ENCODE measurements at regions not wholly inside any gene's neighbourhood (a gene's known extent, or its start where the extent isn't known, plus 50 kb on each side); places are given as distances from the start of the nearest gene placed in this dataset.

- H3K4me3 ChIP-seq (ENCODE audit: low read length), result no peak overlapping the region
These were observed 53.1 kb downstream of the CH25H start for GRCh38 chr10:89153971-89154370.

GRCh38 chr10:89153116-89153515 is 54.0 kb downstream of the CH25H start:
- Histone ChIP-seq H3K27me3 (ENCODE audit: control insufficient read depth, insufficient read depth, low read length) (peaks cover 4% of the 10 kb centered on the region), H3K9me3 (ENCODE audit: control insufficient read depth, low read length) (no peaks in the 10 kb centered on the region), H3K9ac (ENCODE audit: low read length) (no peak overlapping the region), H3K4me1 (ENCODE audit: control insufficient read depth, insufficient read depth, low read length) (no peaks in the 10 kb centered on the region), H3K4me3 (ENCODE audit: low read length) (no peak overlapping the region), H3K36me3 (ENCODE audit: control insufficient read depth, insufficient read depth, low read length) (no peaks in the 10 kb centered on the region)

More at GRCh38 chr10:89153971-89154370, 53.1 kb downstream of the CH25H start:
- Histone ChIP-seq H3K27me3 (ENCODE audit: control insufficient read depth, insufficient read depth, low read length) (peaks cover 4% of the 10 kb centered on the region), H3K4me1 (ENCODE audit: control insufficient read depth, insufficient read depth, low read length) (no peaks in the 10 kb centered on the region), H3K36me3 (ENCODE audit: control insufficient read depth, insufficient read depth, low read length) (no peaks in the 10 kb centered on the region), H3K9me3 (ENCODE audit: control insufficient read depth, low read length) (no peaks in the 10 kb centered on the region), H3K9ac (ENCODE audit: low read length) (no peak overlapping the region)

- Histone ChIP-seq H3K9me3 (ENCODE audit: control insufficient read depth, low read length) (no peaks in the 10 kb centered on the region), H3K4me1 (ENCODE audit: control insufficient read depth, insufficient read depth, low read length) (no peaks in the 10 kb centered on the region), H3K27me3 (ENCODE audit: control insufficient read depth, insufficient read depth, low read length) (peaks cover 4% of the 10 kb centered on the region), H3K4me3 (ENCODE audit: low read length) (no peak overlapping the region), H3K9ac (ENCODE audit: low read length) (no peak overlapping the region), H3K36me3 (ENCODE audit: control insufficient read depth, insufficient read depth, low read length) (no peaks in the 10 kb centered on the region)
These were observed 55.3 kb downstream of the CH25H start for GRCh38 chr10:89151857-89152256.

GRCh38 chr10:89148061-89148460 is 59.1 kb downstream of the CH25H start:
- no peaks in the 10 kb centered on the region for H3K4me1 ChIP-seq (ENCODE audit: control insufficient read depth, insufficient read depth, low read length)
- no peak overlapping the region for H3K4me3 ChIP-seq (ENCODE audit: low read length)
- no peaks in the 10 kb centered on the region for H3K9me3 ChIP-seq (ENCODE audit: control insufficient read depth, low read length)
- no peaks in the 10 kb centered on the region for H3K27me3 ChIP-seq (ENCODE audit: control insufficient read depth, insufficient read depth, low read length)
- no peak overlapping the region for H3K9ac ChIP-seq (ENCODE audit: low read length)
- H3K36me3 ChIP-seq (ENCODE audit: control insufficient read depth, insufficient read depth, low read length), result no peaks in the 10 kb centered on the region

- Histone ChIP-seq H3K4me1 (ENCODE audit: control insufficient read depth, insufficient read depth, low read length) (no peaks in the 10 kb centered on the region), H3K9ac (ENCODE audit: low read length) (no peak overlapping the region), H3K4me3 (ENCODE audit: low read length) (no peak overlapping the region), H3K27me3 (ENCODE audit: control insufficient read depth, insufficient read depth, low read length) (peaks cover 5% of the 10 kb centered on the region), H3K36me3 (ENCODE audit: control insufficient read depth, insufficient read depth, low read length) (no peaks in the 10 kb centered on the region), H3K9me3 (ENCODE audit: control insufficient read depth, low read length) (no peaks in the 10 kb centered on the region)
These were observed 59.9 kb downstream of the CH25H start for GRCh38 chr10:89147256-89147655.

GRCh38 chr10:89144836-89145235 is 62.3 kb downstream of the CH25H start:
- no peaks in the 10 kb centered on the region for H3K9me3 ChIP-seq (ENCODE audit: control insufficient read depth, low read length)
- H3K36me3 ChIP-seq (ENCODE audit: control insufficient read depth, insufficient read depth, low read length), result no peaks in the 10 kb centered on the region
- peaks cover 5% of the 10 kb centered on the region for H3K27me3 ChIP-seq (ENCODE audit: control insufficient read depth, insufficient read depth, low read length)
- H3K4me3 ChIP-seq (ENCODE audit: low read length), result no peak overlapping the region
- H3K4me1 ChIP-seq (ENCODE audit: control insufficient read depth, insufficient read depth, low read length), result no peaks in the 10 kb centered on the region
- H3K9ac ChIP-seq (ENCODE audit: low read length), result no peak overlapping the region

- H3K9me3 ChIP-seq (ENCODE audit: control insufficient read depth, low read length), result no peaks in the 10 kb centered on the region
- H3K27me3 ChIP-seq (ENCODE audit: control insufficient read depth, insufficient read depth, low read length), result peaks cover 5% of the 10 kb centered on the region
- H3K4me1 ChIP-seq (ENCODE audit: control insufficient read depth, insufficient read depth, low read length), result no peaks in the 10 kb centered on the region
- no peak overlapping the region for H3K4me3 ChIP-seq (ENCODE audit: low read length)
- no peaks in the 10 kb centered on the region for H3K36me3 ChIP-seq (ENCODE audit: control insufficient read depth, insufficient read depth, low read length)
- H3K9ac ChIP-seq (ENCODE audit: low read length), result no peak overlapping the region
These were observed 64.5 kb downstream of the CH25H start for GRCh38 chr10:89142590-89142989.

- no peak overlapping the region for H3K4me3 ChIP-seq (ENCODE audit: low read length)
- no peaks in the 10 kb centered on the region for H3K4me1 ChIP-seq (ENCODE audit: control insufficient read depth, insufficient read depth, low read length)
- H3K9me3 ChIP-seq (ENCODE audit: control insufficient read depth, low read length), result no peaks in the 10 kb centered on the region
- no peak overlapping the region for H3K9ac ChIP-seq (ENCODE audit: low read length)
- H3K36me3 ChIP-seq (ENCODE audit: control insufficient read depth, insufficient read depth, low read length), result no peaks in the 10 kb centered on the region
- H3K27me3 ChIP-seq (ENCODE audit: control insufficient read depth, insufficient read depth, low read length), result peaks cover 5% of the 10 kb centered on the region
These were observed 68.2 kb downstream of the CH25H start for GRCh38 chr10:89138755-89139490.

GRCh38 chr10:89134963-89135362 is 72.2 kb downstream of the CH25H start:
- Histone ChIP-seq H3K27me3 (ENCODE audit: control insufficient read depth, insufficient read depth, low read length) (no peaks in the 10 kb centered on the region), H3K9ac (ENCODE audit: low read length) (no peak overlapping the region), H3K36me3 (ENCODE audit: control insufficient read depth, insufficient read depth, low read length) (no peaks in the 10 kb centered on the region)

GRCh38 chr10:89129911-89130310 is 77.2 kb downstream of the CH25H start:
- Histone ChIP-seq H3K27me3 (ENCODE audit: control insufficient read depth, insufficient read depth, low read length) (peaks cover 7% of the 10 kb centered on the region), H3K36me3 (ENCODE audit: control insufficient read depth, insufficient read depth, low read length) (no peaks in the 10 kb centered on the region), H3K4me1 (ENCODE audit: control insufficient read depth, insufficient read depth, low read length) (no peaks in the 10 kb centered on the region), H3K9ac (ENCODE audit: low read length) (no peak overlapping the region), H3K4me3 (ENCODE audit: low read length) (no peak overlapping the region), H3K9me3 (ENCODE audit: control insufficient read depth, low read length) (no peaks in the 10 kb centered on the region)

More at GRCh38 chr10:89134963-89135362, 72.2 kb downstream of the CH25H start:
- Histone ChIP-seq H3K4me1 (ENCODE audit: control insufficient read depth, insufficient read depth, low read length) (no peaks in the 10 kb centered on the region), H3K4me3 (ENCODE audit: low read length) (no peak overlapping the region), H3K9me3 (ENCODE audit: control insufficient read depth, low read length) (no peaks in the 10 kb centered on the region)

GRCh38 chr10:89122433-89123051 is 84.6 kb downstream of the CH25H start:
- H3K4me1 ChIP-seq (ENCODE audit: control insufficient read depth, insufficient read depth, low read length), result no peaks in the 10 kb centered on the region

GRCh38 chr10:89121764-89122020 is 85.4 kb downstream of the CH25H start:
- Histone ChIP-seq H3K27me3 (ENCODE audit: control insufficient read depth, insufficient read depth, low read length) (no peaks in the 10 kb centered on the region), H3K36me3 (ENCODE audit: control insufficient read depth, insufficient read depth, low read length) (no peaks in the 10 kb centered on the region), H3K4me1 (ENCODE audit: control insufficient read depth, insufficient read depth, low read length) (no peaks in the 10 kb centered on the region), H3K9ac (ENCODE audit: low read length) (no peak overlapping the region), H3K4me3 (ENCODE audit: low read length) (no peak overlapping the region), H3K9me3 (ENCODE audit: control insufficient read depth, low read length) (no peaks in the 10 kb centered on the region)

More at GRCh38 chr10:89122433-89123051, 84.6 kb downstream of the CH25H start:
- H3K36me3 ChIP-seq (ENCODE audit: control insufficient read depth, insufficient read depth, low read length), result no peaks in the 10 kb centered on the region
- no peak overlapping the region for H3K9ac ChIP-seq (ENCODE audit: low read length)
- H3K9me3 ChIP-seq (ENCODE audit: control insufficient read depth, low read length), result no peaks in the 10 kb centered on the region
- H3K4me3 ChIP-seq (ENCODE audit: low read length), result no peak overlapping the region
- no peaks in the 10 kb centered on the region for H3K27me3 ChIP-seq (ENCODE audit: control insufficient read depth, insufficient read depth, low read length)
